Activated T-cell treated with anti-CD3 and anti-CD28 coated beads, Interleukin-2, amount 50 U/mL, for 1 hour (primary cell): ENCODE measurements at regions not wholly inside any gene's neighbourhood (a gene's known extent, or its start where the extent isn't known, plus 50 kb on each side); places are given as distances from the start of the nearest gene placed in this dataset.

Experiments used
- DNase-seq: peaks from one replicate; pipeline ENCODE4 v3.0.0-alpha.2; 2020

DNA sequence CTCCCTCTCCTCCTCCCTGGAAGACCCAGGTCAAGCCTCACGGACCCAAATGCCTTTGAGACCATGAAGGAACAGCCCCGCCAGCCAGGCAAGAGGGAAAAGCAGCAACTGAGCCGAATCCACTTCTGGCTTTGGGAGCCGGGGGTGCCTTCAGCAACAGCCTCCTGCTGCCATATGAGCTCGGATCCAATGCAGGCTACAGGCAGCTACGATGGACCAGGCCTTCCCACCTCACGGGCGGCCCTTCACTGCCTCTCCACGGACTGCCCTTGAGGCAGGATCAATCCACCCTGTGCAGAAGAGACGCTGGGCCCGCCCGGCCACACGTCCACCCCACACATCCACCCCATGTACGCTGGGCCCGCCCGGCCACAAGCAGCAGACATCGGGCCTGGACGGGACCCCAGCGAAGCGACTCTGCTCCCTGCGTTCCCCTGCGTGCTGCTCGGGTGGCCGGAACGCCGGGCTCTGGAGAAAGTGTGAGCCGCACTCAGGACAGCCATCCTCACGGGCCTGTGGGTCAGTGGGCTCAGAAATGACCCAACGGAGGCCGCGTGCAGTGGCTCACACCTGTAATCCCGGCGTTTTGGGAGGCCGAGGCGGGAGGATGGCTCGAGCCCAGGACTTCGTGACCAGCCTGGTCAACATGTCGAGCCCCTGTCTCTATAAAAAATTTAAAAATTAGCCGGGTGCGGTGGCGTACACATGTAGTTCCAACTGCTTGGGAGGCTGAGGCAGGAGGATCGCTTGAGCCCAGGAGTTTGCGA lies 82.0 kb downstream of the FOXL3 start:
- DNase-seq: peak; percentile 12

DNA sequence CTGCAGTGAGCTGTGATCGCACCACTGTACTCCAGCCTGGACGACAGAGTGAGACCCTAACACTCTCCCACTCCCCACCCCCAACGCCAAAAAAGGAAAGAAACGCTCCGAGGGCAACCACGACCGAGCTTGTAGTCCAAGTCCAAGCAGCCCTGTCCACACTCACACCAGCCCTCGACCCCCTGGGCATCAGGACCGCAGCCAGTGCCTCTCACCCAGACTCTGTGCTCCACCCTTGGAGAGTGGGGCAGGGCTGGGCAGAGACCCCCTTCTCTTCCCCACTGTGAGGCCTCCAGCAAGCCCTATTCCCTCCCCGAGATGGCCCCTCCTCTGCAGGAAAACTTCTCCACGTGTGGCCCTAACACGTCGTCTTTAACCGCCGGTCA lies 82.6 kb downstream of the FOXL3 start:
- DNase-seq: peak; percentile 7

DNA sequence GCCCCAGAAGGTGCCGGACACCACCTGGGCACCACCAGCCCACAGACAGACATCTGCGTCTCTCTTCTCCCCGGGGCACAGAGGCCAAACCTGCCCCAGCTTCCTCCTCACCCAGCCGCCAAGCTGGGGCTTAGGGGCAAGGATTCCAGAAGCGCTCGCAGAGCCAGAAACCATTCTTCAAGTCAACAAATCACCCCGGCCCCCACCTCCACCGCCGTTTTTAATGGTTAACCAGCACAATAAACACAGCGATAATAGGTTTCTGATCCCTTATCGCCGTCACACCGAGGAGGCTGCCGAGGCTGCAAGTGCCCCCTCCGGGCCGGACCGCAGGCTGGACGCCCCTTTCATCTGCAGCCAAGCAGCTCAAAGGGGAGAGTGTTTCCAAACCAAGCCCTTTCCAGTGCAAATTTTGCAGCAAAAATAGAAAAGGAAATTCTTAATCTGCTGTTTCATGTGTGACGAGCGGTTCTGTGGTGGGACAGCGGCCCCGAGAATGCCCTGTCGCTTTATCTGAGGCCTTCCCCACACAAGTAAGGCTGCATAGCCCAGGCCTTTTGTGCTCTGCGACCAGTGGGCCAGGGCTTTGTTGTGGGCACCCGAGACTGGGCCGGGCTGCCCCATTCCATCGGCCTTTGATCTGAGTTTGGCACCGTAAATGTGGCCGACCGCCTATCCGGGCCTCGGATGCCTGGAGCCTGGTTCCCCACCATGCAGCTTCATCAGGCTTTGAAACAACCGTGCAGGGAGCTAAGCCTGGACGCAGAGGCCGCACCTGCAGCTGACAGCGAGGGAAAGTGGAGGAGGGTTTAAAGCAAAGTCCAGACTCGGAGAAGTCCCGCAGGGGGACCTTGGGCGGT lies 83.2 kb downstream of the FOXL3 start:
- DNase-seq: peak; percentile 11

DNA sequence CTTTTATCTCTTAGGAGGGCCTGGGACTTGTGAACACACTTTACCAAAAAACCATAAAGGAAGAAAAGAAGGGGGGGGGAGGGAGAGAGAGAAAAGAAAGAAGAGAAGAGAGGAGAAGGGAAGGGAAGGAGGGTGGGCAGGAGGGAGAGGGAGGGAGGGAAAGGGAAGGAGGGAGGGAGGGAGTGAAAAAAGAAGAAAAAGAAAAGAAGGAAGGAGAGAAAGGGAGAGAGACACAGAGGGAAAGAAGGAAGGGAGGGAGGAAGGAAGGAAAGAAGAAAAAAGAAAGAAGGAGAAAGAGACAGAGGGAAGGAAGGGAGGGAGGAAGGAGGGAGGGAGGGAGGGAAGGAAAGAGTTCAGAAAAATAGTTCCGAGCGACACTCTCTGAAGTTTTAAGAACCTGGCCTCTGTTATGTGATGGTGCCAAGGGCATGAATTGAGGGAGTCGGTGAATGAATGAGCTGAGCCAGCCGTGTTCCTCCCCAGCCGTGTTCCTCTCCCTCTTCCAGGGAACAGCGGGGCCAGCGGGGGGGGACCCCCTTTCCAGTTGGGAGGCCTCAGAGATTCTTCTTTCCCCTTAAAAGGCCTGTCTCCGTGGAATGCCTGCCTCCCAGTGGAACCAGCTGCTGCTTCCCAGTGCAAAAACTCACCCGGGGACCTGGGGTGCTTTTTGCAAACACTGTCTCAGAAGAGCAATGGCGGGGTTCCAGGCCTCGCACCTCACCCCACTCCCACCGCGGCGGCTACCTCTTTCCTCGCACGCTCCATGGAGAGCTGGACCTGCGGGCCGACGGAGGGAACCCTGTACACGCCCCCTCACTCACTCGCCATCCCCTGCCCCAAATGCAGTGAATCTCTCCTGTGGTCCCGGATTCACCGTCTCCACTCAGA lies 84.1 kb downstream of the FOXL3 start:
- no peak for DNase-seq

DNA sequence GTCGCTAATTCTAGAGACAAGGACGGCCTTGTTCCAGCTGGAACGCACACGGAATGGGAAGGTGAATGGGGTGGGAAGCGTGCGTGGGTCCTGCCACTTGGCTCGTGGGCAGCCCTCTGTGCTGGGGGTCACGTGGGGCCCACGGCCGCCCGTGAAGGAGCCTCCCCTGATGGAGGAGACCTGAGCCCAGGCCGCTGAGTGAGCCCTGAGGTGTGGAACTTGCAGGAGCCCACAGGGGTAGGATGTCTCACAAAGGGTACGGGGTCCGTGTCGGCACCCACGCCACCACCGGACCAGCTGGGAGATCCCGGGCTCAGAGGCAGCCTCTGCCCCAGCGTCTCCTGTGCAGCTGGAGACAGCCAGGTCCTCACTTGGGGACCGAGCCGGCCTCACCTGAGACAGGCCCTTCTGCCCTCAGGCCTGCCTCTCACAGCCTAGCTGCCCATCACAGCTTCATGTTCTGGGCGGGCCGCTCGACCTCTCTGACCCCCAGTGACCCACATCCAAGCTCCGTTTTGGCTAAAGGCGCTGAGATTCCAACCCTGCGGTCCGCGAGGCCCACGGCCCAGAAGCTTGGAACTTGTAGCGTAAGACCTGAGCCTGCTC lies 84.8 kb downstream of the FOXL3 start:
- peak; percentile 9 for DNase-seq

DNA sequence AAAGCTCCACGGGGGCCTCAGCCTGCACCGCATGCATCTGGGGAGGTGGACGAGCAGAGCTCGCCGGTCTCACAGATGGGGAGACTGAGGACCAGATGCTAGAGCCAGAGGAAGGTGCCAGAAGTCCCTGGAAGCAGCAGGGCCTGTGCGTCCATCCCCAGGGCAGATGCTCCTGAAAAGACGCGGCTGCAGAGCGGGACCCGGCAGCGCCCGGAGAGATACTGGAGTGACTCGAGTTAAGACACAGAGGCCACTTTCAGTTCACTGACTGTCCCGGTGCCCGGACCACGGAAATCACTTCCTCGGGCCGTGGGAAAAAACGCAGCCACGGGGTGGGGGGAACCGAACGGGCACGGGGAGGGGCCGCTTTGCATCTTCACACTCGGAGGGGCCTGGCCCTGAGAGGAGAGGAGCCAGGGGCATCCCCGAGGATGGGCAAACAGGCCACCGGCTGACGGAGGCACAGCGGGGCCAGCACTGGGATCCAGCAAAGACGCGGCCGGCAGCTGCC lies 85.4 kb downstream of the FOXL3 start:
- peak; percentile 12 for DNase-seq

DNA sequence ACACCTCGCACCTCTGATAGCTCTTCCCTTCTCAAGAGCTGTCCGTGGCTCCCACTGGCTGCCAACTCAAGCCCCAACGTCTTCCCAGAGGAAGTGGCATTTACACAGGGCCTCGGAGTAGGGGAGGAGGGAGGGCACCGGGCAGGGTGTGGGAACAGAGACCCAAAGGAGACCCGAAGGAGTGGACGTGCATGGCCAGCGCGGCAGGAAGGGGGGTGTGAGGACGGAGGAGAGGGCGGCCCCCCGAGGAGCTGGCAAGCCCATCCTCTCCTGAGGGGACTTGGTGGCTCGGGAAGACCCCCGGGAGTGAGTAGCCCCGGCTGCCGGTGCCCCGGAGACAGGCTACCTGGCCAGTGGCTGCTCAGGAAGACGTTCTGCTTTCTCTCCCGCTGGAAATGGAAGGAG lies 85.9 kb downstream of the FOXL3 start:
- DNase-seq: no peak

DNA sequence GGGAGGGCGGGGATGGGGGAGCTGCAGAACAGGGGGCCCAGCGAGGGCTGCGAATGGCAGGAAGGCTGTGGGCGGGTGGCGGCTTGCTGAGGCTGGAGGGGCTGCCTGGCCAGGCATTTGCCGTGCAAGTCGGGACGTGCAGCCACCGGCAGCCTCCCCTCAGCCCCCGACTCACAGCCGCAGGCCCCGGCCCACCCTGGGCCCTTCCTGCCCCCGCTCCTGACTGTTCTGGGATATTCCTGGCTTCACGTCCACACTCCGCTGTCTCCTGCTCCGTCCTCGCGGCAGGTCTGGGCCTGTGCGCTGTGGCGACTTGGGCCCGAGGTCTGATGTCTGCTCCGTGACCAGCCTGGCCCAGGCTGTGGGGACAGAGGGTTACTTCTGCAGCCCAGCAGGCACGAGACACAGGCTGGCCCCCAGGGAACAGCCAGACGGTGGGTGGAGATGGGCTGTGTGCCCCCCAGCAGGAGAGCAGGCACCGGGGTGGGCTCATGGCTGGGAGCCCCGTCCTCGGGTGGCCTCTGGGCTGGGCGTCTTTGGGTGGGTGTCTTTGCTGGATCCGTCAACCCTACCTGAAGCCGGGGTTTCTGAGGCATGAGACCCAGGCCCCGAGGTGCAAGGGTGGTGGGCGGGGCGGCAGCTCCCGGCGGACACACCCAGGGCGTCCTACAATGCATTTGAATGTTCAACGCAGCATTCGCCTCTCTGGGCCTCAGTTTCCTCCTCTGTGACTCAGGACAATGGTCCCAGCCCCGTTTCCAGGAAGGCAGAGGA lies 86.5 kb downstream of the FOXL3 start:
- peak; percentile 13 for DNase-seq

DNA sequence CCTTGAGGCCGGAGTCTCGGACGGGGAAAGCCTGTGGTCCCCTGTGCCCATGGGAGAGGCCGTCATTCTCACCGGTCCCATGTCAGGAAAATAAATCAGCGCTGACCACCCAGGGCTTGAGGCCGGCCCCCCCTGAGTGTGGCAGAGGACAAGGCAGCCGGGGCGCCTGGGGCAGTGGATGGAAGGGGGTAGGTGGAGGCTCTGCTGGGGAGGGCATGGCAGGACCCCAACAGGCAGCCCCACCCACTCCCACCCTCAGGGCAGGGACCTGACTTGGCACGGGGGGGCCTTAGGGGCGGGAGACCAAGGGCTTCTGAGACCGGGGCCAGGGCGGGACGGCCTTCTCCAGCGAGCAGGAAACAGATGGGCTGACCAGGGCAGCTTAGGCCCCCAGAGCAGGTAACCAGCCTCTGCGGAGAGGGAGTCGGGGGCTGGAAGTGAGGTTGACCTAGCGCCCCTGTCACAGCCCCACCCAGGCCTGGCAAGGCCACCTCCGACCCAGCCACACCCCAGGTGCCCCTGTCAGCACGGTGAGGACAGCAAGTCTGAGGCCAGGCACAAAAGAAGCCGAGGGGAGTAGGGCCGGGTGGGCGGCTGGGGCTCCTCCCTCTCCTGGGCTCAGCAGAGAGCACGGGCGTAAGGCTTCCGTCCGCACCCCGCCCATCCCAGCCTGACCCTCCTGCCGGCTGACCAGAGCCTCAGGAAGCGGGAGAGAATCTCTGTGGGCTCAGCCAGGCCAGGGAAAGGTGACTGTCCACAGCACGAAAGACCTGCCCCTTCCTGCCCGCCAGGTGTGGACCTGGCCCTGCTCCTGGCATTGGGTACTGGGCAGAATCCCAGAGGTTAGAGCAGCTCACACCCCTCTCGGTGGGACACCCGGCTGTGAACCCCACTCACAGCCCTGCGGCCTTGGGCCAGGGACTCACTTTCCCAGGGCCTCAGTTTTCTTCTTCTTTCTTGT lies 87.4 kb downstream of the FOXL3 start:
- DNase-seq: peak; percentile 14

DNA sequence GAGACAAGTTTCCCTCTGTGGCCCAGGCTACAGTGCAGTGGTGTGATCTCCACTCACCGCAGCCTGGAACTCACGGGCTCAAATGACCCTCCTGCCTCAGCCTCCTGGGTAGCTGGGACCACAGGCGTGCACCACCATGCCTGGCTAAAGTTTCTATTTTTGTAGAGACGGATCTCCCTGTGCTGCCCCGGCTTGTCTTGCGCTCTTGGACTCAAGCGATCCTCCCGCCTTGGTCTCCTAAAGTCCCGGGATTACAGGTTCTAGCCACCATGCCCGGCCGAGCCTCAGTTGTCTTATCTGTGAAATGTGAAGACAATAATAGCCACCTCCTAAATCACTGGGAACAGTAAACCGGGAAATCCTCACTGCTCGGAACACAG lies 88.1 kb downstream of the FOXL3 start:
- DNase-seq: peak; percentile 15

DNA sequence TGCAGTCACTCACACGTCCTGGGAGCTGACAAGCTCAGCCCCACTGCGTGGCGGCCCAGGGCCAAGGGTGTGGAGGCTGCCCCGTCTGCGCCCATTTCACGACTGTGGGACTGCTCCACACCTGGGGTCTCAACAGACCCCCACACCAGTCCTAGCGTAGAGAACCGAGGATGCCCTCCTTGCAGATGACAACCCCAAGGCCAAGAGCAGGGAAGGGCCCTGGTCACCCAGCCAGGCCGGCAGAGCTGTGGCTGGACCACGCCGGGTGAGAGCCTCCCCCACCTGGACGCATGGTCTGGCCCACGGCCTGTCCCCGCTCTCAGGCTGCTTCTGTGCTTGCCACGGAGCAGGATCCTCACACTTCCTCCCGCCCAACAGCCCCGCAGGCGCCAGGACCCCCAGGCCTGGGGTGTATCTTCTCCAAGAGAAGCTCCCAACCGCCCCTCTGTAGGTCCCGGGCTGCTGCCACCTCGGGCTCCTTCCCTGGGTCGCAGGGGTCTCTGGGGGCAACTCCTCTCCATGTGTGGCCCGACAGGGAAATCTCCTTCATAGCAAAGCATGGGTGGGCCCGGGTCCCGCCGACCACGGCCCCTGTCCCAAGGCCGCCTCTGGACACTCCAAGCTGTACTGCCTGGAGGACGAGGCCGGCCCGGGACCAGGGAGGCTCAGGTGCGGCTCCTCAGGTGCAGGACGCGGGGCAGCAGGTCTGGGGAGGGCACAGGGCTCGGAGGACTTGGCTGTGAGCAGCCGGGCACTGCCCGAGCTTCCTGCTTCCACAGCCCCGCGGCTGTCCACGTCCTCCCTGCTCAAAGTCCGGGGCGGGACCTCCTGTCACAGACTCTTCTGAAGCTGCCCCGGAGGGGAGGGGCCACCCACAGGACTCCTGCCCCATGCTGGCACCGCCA lies 88.8 kb downstream of the FOXL3 start:
- peak; percentile 19 for DNase-seq

DNA sequence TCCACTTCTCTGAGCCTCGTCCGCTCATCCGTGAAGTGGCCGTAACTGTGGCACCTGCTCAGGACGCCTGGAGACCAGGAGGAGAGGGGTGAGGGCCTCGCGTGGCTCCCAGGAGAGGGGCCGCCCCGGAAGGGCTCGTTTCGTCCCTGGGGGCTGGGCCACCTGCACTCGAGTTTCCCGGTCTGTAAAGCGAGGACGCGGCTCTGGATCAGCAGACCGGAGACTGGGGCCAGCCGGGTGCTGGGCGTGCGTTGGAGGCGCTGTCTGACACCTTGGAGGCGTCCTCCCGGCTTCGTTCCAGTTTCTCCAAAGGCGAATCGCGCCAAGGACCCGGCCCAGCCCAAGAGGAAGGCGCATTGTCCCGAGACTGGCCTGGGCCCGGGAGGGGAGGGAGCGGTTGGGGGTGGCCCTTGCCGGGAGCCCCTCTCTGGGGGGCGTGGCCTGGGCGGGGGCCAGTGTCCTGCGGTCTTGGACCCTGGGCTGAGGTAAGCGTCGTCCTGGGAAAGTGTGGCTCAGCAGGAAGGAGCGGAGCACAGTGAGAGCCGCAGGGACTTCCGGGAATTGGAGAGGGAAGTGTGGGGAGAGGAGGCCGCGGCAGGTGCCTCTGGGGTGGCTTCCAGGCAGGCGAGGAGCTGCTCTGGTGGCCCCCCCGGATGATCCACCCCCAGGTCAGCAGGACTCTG lies 89.6 kb downstream of the FOXL3 start:
- DNase-seq: peak; percentile 29

DNA sequence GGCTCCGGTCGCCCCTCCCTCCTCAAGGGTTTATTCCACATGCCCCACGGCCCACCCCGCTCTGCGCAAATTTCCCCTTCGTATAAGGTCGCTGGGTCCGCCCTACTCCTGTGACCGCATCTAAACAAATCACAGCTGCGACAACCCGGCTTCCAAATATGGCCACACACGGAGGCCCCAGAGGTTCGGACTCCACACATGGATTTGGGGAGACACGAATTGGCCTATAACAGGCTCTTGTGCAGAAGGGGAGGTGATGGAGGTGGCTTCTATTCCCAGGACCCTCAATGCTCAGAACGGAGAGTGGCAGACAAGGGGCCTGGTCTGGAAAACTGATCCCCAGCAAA lies 90.1 kb downstream of the FOXL3 start:
- no peak for DNase-seq

DNA sequence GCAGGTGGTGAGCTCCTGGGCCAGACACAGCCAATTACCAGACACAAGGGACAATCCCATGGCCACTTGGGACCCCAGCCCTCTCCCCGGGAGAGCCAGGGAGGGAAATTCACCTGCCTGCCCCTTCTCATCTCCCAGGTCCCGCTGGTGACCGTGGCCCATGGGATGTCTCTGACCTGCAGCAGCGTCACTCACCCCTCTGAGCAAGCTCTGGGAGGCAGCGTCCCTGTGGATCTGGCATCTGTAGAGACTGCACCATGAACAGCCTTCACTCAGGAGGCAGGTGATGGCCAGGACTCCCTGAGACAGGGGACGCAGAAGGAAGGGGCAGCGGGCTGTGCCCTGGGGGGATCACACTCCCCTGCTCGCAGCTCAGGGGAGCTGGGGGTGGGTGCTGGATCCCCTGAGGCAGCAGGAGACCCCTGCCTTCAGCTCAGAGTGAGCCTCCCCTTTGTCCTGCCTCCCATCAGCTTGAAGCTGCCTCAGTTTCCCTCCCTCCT lies 90.8 kb downstream of the FOXL3 start:
- peak; percentile 16 for DNase-seq

DNA sequence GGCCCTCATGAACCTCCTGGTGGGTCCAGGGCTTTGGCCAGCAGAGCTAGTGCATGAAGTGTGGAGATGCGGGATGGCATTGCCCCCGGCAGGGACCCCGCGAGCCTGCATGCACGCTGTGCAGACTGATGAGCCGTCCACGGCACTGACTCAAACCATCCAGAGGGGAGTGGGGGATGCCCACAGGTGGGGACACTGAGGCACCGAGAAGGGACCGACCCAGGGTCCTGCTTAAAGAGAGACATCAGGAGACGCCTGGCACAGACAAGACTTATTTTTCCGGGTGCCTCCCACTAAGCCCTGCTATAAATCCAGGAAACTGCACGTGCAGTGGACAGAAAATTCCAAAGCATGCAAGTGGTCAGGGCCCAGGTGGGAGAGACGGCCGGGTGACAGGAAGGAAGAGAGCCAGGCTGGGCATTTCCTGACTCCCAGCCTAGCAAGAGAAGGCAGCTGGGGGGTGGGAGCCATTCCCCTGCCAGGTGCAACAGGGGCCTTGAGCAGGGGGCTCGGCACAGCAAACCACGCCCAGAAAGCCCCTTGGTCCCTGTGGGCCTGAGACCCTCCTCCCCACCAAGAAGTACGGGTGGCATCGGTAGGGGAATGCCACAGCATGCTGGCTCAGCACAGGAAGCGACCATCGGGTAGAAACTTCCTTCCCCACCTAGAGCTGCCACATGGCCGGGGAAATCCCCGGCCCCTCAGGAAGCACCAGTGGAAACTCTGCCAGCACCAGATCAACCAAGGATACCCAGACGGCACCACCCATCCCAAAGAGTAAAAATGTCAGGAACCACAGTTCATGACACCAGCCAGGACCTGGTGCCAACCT lies 91.5 kb downstream of the FOXL3 start:
- DNase-seq: peak; percentile 55

DNA sequence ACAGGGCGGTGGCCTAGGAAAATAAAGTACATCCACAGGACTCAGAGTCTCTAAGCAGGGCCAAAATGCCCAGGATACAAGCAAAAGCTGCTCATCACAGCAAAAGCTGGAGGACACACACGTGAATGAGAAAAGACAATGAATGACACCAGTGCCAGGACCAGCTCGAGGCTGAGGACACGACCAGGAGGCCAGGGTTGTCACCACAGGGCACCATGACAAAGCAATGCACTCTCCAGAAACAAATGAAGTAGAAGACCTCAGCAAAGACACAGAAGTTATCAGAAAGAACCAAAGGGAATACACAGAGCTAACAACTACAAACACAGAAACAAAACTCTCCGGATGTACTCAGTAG lies 92.1 kb downstream of the FOXL3 start:
- DNase-seq: no peak

DNA sequence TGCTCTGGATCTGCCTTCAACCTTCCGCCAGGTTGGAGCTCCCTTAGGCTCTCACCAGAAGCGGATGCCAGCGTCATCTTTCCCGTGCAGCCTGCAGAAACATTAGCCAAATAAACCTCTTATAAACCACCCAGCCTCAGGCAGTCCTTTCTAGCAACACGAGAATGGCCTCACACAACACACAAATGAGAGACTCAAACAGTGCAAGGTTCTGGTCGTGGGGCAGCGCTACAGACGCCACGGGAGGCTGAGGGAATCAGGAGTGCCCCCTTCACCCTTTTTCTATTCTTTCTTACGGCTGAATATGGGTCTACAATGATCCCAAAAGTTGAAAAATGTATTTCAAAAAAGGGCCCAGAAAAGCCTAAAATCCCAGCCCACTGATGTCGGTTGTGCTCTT lies 96.4 kb downstream of the FOXL3 start:
- no peak for DNase-seq
